Fibroblast of lung (primary cell): ENCODE measurements at regions not wholly inside any gene's neighbourhood (a gene's known extent, or its start where the extent isn't known, plus 50 kb on each side); places are given as distances from the start of the nearest gene placed in this dataset.

ENCODE experiments used
- EZH2 ChIP-seq: IDR thresholded peaks from 2 replicates; pipeline ENCODE4 v1.5.1; 2012; ENCODE audit warnings: low read length, control low read depth, mild to moderate bottlenecking; ENCODE audit errors: missing control alignments
- TF ChIP-seq, protein P1 (sequence below), 2 donors: IDR thresholded peaks in 1 of 2; conservative IDR thresholded peaks in 1 of 2; 1 replicate in 1 of 2; 2 replicates in 1 of 2; pipeline ENCODE4 v1.5.1; 2011 to 2012; ENCODE audit warnings: low read length in 2 of 2, control low read depth in 1 of 2, inconsistent platforms in 1 of 2, low read depth in 1 of 2, mild to moderate bottlenecking in 1 of 2

DNA sequence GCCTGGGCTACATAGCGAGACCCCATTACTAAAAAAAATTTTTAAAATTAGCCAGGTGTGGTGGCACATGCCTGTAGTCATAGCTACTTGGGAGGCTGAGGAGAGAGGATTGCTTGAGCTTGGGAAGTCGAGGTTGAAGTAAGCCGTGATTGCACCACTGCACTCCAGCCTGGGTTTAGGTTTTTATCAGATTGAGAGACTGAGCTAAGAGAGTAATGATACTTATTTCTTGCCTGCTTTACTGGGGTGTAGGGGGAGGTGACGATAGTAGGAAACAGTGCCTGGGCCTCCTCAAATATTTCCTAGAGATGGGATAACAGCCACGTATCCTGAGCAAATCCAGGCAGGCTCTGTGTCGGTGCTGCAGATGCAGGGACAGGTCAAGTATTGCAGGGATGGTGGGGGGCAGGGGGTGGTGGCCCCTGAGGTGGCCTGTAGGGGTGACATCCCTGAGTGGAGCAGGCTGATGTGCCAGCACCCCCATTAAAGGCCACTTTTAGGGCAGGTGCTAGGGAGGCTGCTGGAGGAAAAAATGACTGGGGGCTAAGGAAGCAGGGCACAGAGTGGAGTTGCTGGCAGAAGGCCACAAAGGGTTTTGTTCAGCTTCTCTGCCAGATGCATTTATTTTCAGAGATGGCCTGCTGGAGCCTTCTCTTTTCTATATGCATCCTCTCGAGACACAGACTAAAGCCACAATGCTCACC is 130.5 kb downstream of the RHOU start:
- TF ChIP-seq, protein P1, sequence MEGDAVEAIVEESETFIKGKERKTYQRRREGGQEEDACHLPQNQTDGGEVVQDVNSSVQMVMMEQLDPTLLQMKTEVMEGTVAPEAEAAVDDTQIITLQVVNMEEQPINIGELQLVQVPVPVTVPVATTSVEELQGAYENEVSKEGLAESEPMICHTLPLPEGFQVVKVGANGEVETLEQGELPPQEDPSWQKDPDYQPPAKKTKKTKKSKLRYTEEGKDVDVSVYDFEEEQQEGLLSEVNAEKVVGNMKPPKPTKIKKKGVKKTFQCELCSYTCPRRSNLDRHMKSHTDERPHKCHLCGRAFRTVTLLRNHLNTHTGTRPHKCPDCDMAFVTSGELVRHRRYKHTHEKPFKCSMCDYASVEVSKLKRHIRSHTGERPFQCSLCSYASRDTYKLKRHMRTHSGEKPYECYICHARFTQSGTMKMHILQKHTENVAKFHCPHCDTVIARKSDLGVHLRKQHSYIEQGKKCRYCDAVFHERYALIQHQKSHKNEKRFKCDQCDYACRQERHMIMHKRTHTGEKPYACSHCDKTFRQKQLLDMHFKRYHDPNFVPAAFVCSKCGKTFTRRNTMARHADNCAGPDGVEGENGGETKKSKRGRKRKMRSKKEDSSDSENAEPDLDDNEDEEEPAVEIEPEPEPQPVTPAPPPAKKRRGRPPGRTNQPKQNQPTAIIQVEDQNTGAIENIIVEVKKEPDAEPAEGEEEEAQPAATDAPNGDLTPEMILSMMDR (conservative IDR thresholded peaks at IDR 0.05 in 1 of 2, IDR thresholded peaks at IDR 0.05 in 1 of 2; ENCODE audit: low read depth in 1 of 2, low read length in 2 of 2), result no peak
- TF ChIP-seq EZH2, result no peak
